Heart left ventricle (tissue), 16 donors: ENCODE measurements at regions not wholly inside any gene's neighbourhood (a gene's known extent, or its start where the extent isn't known, plus 50 kb on each side); places are given as distances from the start of the nearest gene placed in this dataset.
A peak's percentile ranks its signal among the peaks of the same experiment; 100 is the strongest.
"Not testable (repeated sequence)": the region's sequence is repeated elsewhere in the genome, so short reads cannot be mapped to it uniquely, and the experiment has no call there.

Experiments used
- ATAC-seq, 4 donors: fragments of 200-7000 bp; cut with Tn5 transposase; one replicate each; pipeline ENCODE4 v1.9.1; 2020 to 2022; ENCODE audit warnings: moderate library complexity in 4 of 4, mild to moderate bottlenecking in 3 of 4, moderate number of reproducible peaks in 1 of 4
- DNase-seq, 5 donors: peaks; one replicate each; pipeline ENCODE4 v3.0.0-alpha.2; 2020
- H3K27ac ChIP-seq, 12 donors: fragments of 200-600 bp; sonication (generic) in 4 of 12; one replicate each; pipeline versions ENCODE4 v1.5.0 to v1.8.0; 2016 to 2022; ENCODE audit warnings: mild to moderate bottlenecking in 2 of 12
- H3K27me3 ChIP-seq, 9 donors: fragments of 200-600 bp; sonication (generic) in 2 of 9; one replicate each; pipeline versions ENCODE4 v1.5.1 to v1.8.0; 2016 to 2022; ENCODE audit warnings: mild to moderate bottlenecking in 3 of 9
- H3K36me3 ChIP-seq, 9 donors: fragments of 200-600 bp; sonication (generic) in 2 of 9; one replicate each; pipeline versions ENCODE4 v1.5.0 to v1.8.0; 2018 to 2022; ENCODE audit warnings: mild to moderate bottlenecking in 2 of 9
- H3K4me1 ChIP-seq, 12 donors: fragments of 200-600 bp; sonication (generic) in 4 of 12; one replicate each; pipeline versions ENCODE4 v1.5.0 to v1.8.0; 2016 to 2022; ENCODE audit warnings: mild to moderate bottlenecking in 3 of 12
- H3K4me3 ChIP-seq, 12 donors: fragments of 200-600 bp; sonication (generic) in 4 of 12; one replicate each; pipeline versions ENCODE4 v1.5.0 to v1.8.0; 2017 to 2022; ENCODE audit warnings: mild to moderate bottlenecking in 9 of 12, moderate library complexity in 4 of 12
- H3K9me3 ChIP-seq, 12 donors: fragments of 200-600 bp; sonication (generic) in 4 of 12; one replicate each; pipeline versions ENCODE4 v1.5.0 to v1.8.0; 2016 to 2022; ENCODE audit warnings: mild to moderate bottlenecking in 1 of 12
- CTCF ChIP-seq, 12 donors: fragments of 200-600 bp; sonication (generic) in 4 of 12; IDR thresholded peaks; one replicate each; pipeline versions ENCODE4 v1.5.0 to v1.8.0; 2018 to 2022; ENCODE audit warnings: antibody characterized with exemption in 12 of 12, mild to moderate bottlenecking in 5 of 12
- POLR2A ChIP-seq, 2 donors: fragments of 450-650 bp; IDR thresholded peaks; one replicate each; pipeline ENCODE4 v1.6.1; 2017; ENCODE audit warnings: antibody characterized with exemption in 2 of 2, mild to moderate bottlenecking in 2 of 2, moderate library complexity in 2 of 2
- WGBS, 4 donors: extraction: QIAGEN DNeasy Blood & Tissue Kit in 2 of 4; methylation state at CpG; one replicate each; pipeline versions ENCODE4 v1.1.5 to v1.1.7; 2013 to 2018; 5-methylcytosine and 5-hydroxymethylcytosine counted together
- intact Hi-C, 10 donors: fragments of 100-400 bp; cut with DNase I; formaldehyde crosslinking; loops; one replicate each; pipeline versions ENCODE4 v1.11.1 to v1.14.2; 2022
- donor health status: ischemic (EF 13 %, LVEDD 7.1; RV severe dilation, severe dysfunction).
- donor health status: healthy with polysubstance abuse.
- donor health status: DM: no; HTN: yes; CAD: no.
- donor health status: DM: no; HTN: no; CAD: no.
- donor health status: ischemic (EF 25% LVEDD 6.9; RV normal size, moderate dysfunction).
- donor health status: ischemic (EF 25% LVEDD 5.7; RV mildly dilated, moderate dysfunction).
- donor health status: healthy.
- donor health status: DM: yes; HTN: yes; CAD: no.
- donor health status: ischemic (EF 35%, LVEDD 5.7; RV mildly dilated, moderate dysfunction).
- donor health status: nonischemic (EF 11% LVEDD 7.7; RV severe dilation, severe dysfunction).
- donor health status: DM: yes; HTN: yes; CAD: no.
- donor health status: PGD.
- donor health status: ischemic (EF 29% LVEDD 5.4; RV normal size, mild dysfunction).
- donor health status: nonischemic (EF 23%, LVEDD 6.1; RV moderate dilation, normal function).

GRCh38 chr9:15068261-15068660, 158.0 kb upstream of the FREM1 start:
- DNase-seq (no peak), ATAC-seq (no peak)
- TF ChIP-seq POLR2A (IDR thresholded peaks at IDR 0.05) (no peak), CTCF (IDR thresholded peaks at IDR 0.05) (no peak)
- H3K4me3 ChIP-seq, result no peak overlapping the region
- H3K36me3 ChIP-seq, result no peaks in the 10 kb centered on the region
- H3K27me3 ChIP-seq, result no peaks in the 10 kb centered on the region
- intact Hi-C loops, result no loop called here
- peaks cover 0 to 10% (median 0%) of the 10 kb centered on the region in 12 donors for H3K9me3 ChIP-seq
- H3K4me1 ChIP-seq, result no peaks in the 10 kb centered on the region
- H3K27ac ChIP-seq, result no peak overlapping the region
- 57 to 75% (median 59%) methylated on average over 4 of the region's 4 CpGs for WGBS, 4 donors

- ATAC-seq (no peak), DNase-seq (no peak)
- no peaks in the 10 kb centered on the region for H3K4me1 ChIP-seq
- no peaks in the 10 kb centered on the region for H3K9me3 ChIP-seq
- H3K4me3 ChIP-seq, result no peak overlapping the region
- no peaks in the 10 kb centered on the region for H3K27me3 ChIP-seq
- WGBS, 4 donors, result 91 to 99% (median 96%) methylated on average over 1 of the region's 1 CpG
- no peak overlapping the region for H3K27ac ChIP-seq
- H3K36me3 ChIP-seq, result no peaks in the 10 kb centered on the region
- intact Hi-C loops, result no loop called here
- TF ChIP-seq CTCF (IDR thresholded peaks at IDR 0.05) (no peak), POLR2A (IDR thresholded peaks at IDR 0.05) (no peak)
Observed at GRCh38 chr9:15059003-15059402, 148.8 kb upstream of the FREM1 start.

GRCh38 chr9:15058236-15058635, 148.0 kb upstream of the FREM1 start:
- no peak overlapping the region for H3K4me3 ChIP-seq
- intact Hi-C loops, result no loop called here
- ATAC-seq, result no peak
- WGBS, 4 donors, result 55 to 66% (median 60%) methylated on average over 4 of the region's 4 CpGs
- H3K9me3 ChIP-seq, result no peaks in the 10 kb centered on the region
- DNase-seq, result no peak
- no peaks in the 10 kb centered on the region for H3K27me3 ChIP-seq
- no peak overlapping the region for H3K27ac ChIP-seq
- no peak for TF ChIP-seq CTCF (IDR thresholded peaks at IDR 0.05)
- no peak for TF ChIP-seq POLR2A (IDR thresholded peaks at IDR 0.05)
- H3K4me1 ChIP-seq, result no peaks in the 10 kb centered on the region
- no peaks in the 10 kb centered on the region for H3K36me3 ChIP-seq

- H3K9me3 ChIP-seq, intact Hi-C loops: not testable (repeated sequence)
Observed at GRCh38 chr9:15055284-15055683, 145.1 kb upstream of the FREM1 start.

More at GRCh38 chr9:15055284-15055683, 145.1 kb upstream of the FREM1 start:
- H3K27ac ChIP-seq, H3K4me1 ChIP-seq, H3K27me3 ChIP-seq, H3K36me3 ChIP-seq, H3K4me3 ChIP-seq, DNase-seq: not testable (repeated sequence)
- peak in 3 of 12 donors; percentile 25 to 33 (median 30) for TF ChIP-seq CTCF (IDR thresholded peaks at IDR 0.05)
- ATAC-seq, result peak in 1 of 4 donors; percentile 34
- 50 to 72% (median 56%) methylated on average over 4 of the region's 4 CpGs for WGBS, 4 donors
